ENCODE measurements at regions not wholly inside any gene's neighbourhood (a gene's known extent, or its start where the extent isn't known, plus 50 kb on each side); places are given as distances from the start of the nearest gene placed in this dataset.

DNA sequence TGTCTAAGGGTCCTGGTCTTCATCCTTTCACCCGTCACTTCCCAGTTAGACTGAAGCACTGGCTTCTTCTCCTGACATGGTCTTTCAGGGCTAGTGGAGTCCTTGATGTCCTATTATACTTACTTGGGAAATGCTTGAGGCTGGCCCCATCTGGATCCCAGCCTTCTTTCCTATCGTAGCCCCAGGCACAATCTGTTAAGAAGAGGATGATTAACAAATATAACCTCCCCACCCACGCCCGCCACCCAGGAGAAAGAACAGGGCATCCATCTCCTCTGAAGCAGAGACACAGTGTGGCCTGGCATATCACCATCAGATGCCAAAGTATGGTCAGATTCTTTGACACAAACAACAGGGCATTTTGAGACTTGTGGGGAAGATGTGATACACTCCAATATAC, 530.1 kb downstream of the SOX11 start:
- no peak for TF ChIP-seq CTCF (conservative IDR thresholded peaks at IDR 0.05 in 1 of 2, IDR thresholded peaks at IDR 0.05 in 1 of 2; ENCODE audit: extremely low read depth in 1 of 2, insufficient read depth in 1 of 2, low read depth in 1 of 2, low read length in 2 of 2)
- no peak for TF ChIP-seq EZH2 (IDR thresholded peaks at IDR 0.05; ENCODE audit: borderline replicate concordance, low read length)
